HepG2 (cell line): ENCODE measurements at regions not wholly inside any gene's neighbourhood (a gene's known extent, or its start where the extent isn't known, plus 50 kb on each side); places are given as distances from the start of the nearest gene placed in this dataset.

Source experiments
- ARID2 ChIP-seq: sonication (generic); formaldehyde crosslinking; IDR thresholded peaks from 2 replicates; pipeline ENCODE4 v1.8.1; 2022; ENCODE audit warnings: mild to moderate bottlenecking, missing genetic modification reagents, borderline replicate concordance
- ARNT2 ChIP-seq: sonication (generic); formaldehyde crosslinking; IDR thresholded peaks from 2 replicates; pipeline ENCODE4 v1.8.0; 2022; ENCODE audit warnings: mild to moderate bottlenecking, low read depth, missing genetic modification reagents, moderate library complexity
- ATF7-NPFF ChIP-seq: sonication (generic); formaldehyde crosslinking; IDR thresholded peaks from 2 replicates; pipeline ENCODE4 v1.8.1; 2023; ENCODE audit warnings: mild to moderate bottlenecking, low read depth, missing genetic modification reagents, moderate library complexity
- CCAR2 ChIP-seq: fragments of 200-400 bp; formaldehyde crosslinking; optimal IDR thresholded peaks from 2 replicates; pipeline ENCODE3; 2018; ENCODE audit warnings: low read depth, mild to moderate bottlenecking, low read length, moderate library complexity
- HMG20B ChIP-seq: conservative IDR thresholded peaks from 2 replicates; pipeline ENCODE4 v1.6.1; 2016; ENCODE audit warnings: missing genetic modification reagents, missing compliant biosample characterization
- HMGXB4 ChIP-seq, 2 experiments: sonication (generic) in 1 of 2; formaldehyde crosslinking in 1 of 2; IDR thresholded peaks; 2 replicates each; pipeline versions ENCODE4 v1.4.0 to v1.6.1; 2018 to 2020; ENCODE audit warnings: missing genetic modification reagents in 2 of 2, borderline replicate concordance in 1 of 2, low read depth in 1 of 2, mild to moderate bottlenecking in 1 of 2, missing biosample characterization in 1 of 2
- HNF1A ChIP-seq, 2 experiments: sonication (generic) in 1 of 2; formaldehyde crosslinking in 1 of 2; IDR thresholded peaks; 2 replicates each; pipeline versions ENCODE4 v1.4.0 to v1.6.1; 2016 to 2020; ENCODE audit warnings: borderline replicate concordance in 1 of 2, low read depth in 1 of 2, mild to moderate bottlenecking in 1 of 2, missing genetic modification reagents in 1 of 2
- MYNN ChIP-seq: sonication (generic); formaldehyde crosslinking; IDR thresholded peaks from 2 replicates; pipeline ENCODE4 v1.4.0; 2020; ENCODE audit warnings: mild to moderate bottlenecking, low read depth, missing genetic modification reagents
- NFAT5 ChIP-seq: sonication (generic); formaldehyde crosslinking; IDR thresholded peaks from 2 replicates; pipeline ENCODE4 v1.4.0; 2020; ENCODE audit warnings: missing genetic modification reagents
- REPIN1 ChIP-seq: sonication (generic); formaldehyde crosslinking; IDR thresholded peaks from 2 replicates; pipeline ENCODE4 v1.8.0; 2022; ENCODE audit warnings: missing genetic modification reagents, low read depth, mild to moderate bottlenecking, borderline replicate concordance
- XBP1 ChIP-seq: sonication (generic); formaldehyde crosslinking; IDR thresholded peaks from 2 replicates; pipeline ENCODE4 v1.5.0; 2020; ENCODE audit warnings: missing genetic modification reagents
- ZNF234 ChIP-seq: sonication (generic); formaldehyde crosslinking; conservative IDR thresholded peaks from 2 replicates; pipeline ENCODE4 v1.5.1; 2020; ENCODE audit warnings: mild to moderate bottlenecking, missing genetic modification reagents
- ZNF431 ChIP-seq: sonication (generic); formaldehyde crosslinking; IDR thresholded peaks from 2 replicates; pipeline ENCODE4 v1.9.0; 2022; ENCODE audit warnings: missing genetic modification reagents, low read depth, mild to moderate bottlenecking, borderline replicate concordance
- ZNF512B ChIP-seq: sonication (generic); formaldehyde crosslinking; IDR thresholded peaks from 2 replicates; pipeline ENCODE4 v1.5.1; 2020; ENCODE audit warnings: missing genetic modification reagents, mild to moderate bottlenecking, borderline replicate concordance

GRCh38 chr13:40072663-40073120 lies 417.2 kb downstream of the COG6 start (continued):
- TF ChIP-seq ZNF512B (CRISPR knock-in tag): no peak; the same call in 1 of the 2 replicates
- no peak for TF ChIP-seq NFAT5 (CRISPR knock-in tag)
- no peak for TF ChIP-seq ATF7-NPFF (CRISPR knock-in tag)
- no peak for TF ChIP-seq REPIN1
- peak; percentile 51; the same call in 1 of the 2 replicates for TF ChIP-seq HNF1A (IDR thresholded peaks at IDR 0.05; ENCODE audit: low read depth)
- peak; percentile 86; the same call in 1 of the 2 replicates for TF ChIP-seq HNF1A (CRISPR knock-in tag; IDR thresholded peaks at IDR 0.05; ENCODE audit: borderline replicate concordance)
- no peak for TF ChIP-seq CCAR2
- peak; percentile 82 for TF ChIP-seq HMG20B (CRISPR knock-in tag)
- TF ChIP-seq ZNF431: peak; percentile 62; the same call in 1 of the 2 replicates
- no peak for TF ChIP-seq ARID2 (CRISPR knock-in tag)
- no peak for TF ChIP-seq XBP1 (CRISPR knock-in tag)
- TF ChIP-seq ZNF234 (CRISPR knock-in tag): no peak
- no peak; the same call in 1 of the 2 replicates for TF ChIP-seq ARNT2 (CRISPR knock-in tag)
- peak; percentile 33 to 62; a peak in 2 of 4 replicates for TF ChIP-seq HMGXB4 (CRISPR knock-in tag; IDR thresholded peaks at IDR 0.05; ENCODE audit: borderline replicate concordance in 1 of 2, low read depth in 1 of 2)
- TF ChIP-seq MYNN (CRISPR knock-in tag): no peak
